NCI-H345 treated with DMSO at 0.1 percent for 48 hours (cell line): ENCODE measurements at regions not wholly inside any gene's neighbourhood (a gene's known extent, or its start where the extent isn't known, plus 50 kb on each side); places are given as distances from the start of the nearest gene placed in this dataset.

Experiments
- DNase-seq: peaks from one replicate; lab custom pipeline; 2025; ENCODE audit not compliant: unreplicated experiment; lab: John Stamatoyannopoulos, UW

- DNase-seq, result no peak
Measured at GRCh38 chr11:22497474-22497873, 128.1 kb downstream of the FANCF start.

- DNase-seq, result no peak
Measured at GRCh38 chr11:22491555-22492225, 133.9 kb downstream of the FANCF start.

DNA sequence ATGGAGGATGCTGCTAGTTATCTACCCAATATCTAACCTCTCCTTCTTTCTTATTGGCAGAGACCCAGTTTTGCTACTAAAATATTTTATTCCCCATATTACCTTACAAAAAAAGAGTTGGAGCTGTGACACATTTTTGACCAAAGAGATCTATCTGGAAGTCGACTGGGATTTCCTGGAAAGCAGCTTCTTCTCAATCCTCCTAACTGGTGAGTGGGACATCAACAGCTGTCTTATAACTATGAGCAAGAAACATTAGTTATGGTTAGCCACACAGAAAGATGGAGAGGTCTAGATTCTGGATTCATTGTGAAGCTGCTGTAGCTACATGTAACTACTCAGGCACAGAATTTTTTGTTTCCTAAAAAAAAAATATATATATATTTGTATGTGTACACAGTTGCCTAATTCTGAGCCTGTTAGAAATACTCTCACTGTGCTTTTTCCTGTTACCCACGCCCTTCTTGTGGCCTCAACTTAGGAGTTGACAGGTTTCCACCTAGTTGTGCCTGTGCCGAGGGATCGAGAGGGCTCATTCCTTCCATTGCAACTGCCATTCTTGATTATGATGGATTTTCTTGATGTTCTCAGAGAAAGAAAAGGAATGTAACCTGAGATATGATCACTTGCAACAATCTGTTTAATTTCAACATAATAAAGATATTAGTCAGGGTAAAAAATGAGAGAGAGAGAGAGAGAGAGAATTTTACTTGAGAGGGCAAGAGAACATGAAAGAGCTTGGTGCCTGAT lies 142.0 kb downstream of the SLC17A6 start:
- no peak for DNase-seq

GRCh38 chr11:22479208-22479607 lies 141.0 kb downstream of the SLC17A6 start:
- no peak for DNase-seq

- no peak for DNase-seq
Measured at GRCh38 chr11:22478169-22478568, 140.0 kb downstream of the SLC17A6 start.

DNA sequence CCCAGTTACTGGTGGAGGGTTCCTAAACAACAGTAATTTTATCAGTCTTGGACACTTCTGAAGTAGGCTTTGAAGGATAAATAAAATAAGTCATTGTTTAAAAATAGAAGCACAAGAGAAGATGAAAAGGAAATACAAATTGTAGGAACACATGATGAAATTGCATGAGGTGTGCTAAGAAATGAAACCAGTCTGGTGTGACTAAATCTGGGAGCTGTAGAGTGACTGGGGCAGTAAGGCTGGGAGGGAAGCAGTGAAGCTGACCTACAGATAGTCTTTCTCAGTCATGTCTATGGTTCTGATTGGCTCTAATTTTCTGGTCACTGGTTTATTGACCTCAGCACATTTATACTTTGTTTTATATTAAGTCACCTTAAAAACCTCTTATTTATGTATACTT lies 139.1 kb downstream of the SLC17A6 start:
- DNase-seq, result no peak

DNA sequence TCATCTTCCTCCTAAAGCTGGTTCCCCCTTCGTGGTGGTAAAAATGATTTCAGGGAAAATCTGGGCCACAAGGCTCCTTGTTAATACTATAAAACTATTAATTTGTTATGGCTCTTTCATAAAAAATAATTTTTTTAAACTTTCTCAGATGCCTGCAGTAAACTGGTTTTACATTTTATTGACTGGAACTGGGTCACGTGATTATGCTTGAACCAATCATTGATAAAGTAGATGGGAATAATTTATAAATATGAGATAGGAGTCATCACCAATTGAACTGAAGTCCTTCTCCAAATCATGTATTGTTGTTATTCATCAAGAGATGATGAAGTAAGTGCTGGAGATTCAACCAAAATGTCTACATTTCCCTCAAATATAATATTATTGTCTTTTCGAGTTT lies 138.4 kb downstream of the SLC17A6 start:
- DNase-seq, result no peak

DNA sequence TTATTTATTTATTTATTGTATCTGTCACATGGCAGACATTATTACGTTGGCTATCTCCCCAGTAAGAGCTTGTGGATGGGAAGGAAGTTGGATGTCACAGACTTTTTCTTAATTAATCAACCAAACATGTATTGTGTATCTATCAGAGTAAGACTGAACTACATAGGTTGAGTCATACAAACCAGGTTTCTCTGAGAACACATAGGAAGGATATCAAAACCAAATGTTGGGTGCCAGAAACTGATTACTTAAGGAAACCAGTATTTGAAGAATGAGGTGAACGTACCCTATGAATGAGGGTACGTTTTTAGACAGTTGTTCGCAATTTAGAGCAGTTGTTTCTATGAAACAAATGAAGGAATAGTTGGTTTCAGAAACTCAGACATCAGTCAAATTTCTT lies 136.4 kb downstream of the SLC17A6 start:
- no peak for DNase-seq

- DNase-seq, result no peak
Measured at GRCh38 chr11:22473586-22473985, 135.4 kb downstream of the SLC17A6 start.

DNA sequence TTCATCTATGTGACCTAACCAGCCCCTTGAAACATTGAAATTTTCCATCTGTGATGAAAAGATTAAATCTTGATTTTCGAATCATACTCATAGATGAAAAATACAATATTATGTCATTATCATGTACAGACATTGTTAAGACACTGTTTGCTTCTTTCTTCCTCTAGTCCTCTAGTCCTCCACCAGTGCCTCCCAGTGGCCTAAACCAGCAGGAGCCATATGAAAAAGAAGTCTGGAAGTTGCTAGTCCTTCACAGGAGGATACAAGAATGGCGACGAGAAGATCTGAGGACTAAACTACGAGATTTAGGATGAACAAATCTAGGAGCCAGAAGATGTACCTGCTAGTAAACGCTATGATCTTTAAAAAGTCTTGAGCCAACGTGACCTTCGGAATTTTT lies 134.1 kb downstream of the SLC17A6 start:
- no peak for DNase-seq

DNA sequence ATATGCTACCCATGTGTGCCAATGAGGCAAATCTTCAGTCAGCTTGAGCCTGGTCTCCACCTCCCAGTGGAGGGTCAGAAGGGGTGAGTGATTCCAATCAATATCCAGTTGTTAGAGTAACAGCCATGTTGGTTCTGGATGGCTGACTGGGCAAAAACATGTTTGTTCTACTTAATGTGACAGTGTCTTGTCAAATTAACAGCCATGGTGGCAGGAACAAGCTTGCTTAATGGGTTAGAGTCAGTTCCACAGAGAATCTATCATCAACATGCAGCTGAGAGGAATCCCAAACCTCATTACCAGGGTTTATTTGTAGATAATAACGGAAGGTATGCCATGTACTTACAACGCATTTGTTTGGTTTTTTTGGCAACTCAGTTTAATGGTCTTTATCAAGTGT lies 133.2 kb downstream of the SLC17A6 start:
- no peak for DNase-seq

DNA sequence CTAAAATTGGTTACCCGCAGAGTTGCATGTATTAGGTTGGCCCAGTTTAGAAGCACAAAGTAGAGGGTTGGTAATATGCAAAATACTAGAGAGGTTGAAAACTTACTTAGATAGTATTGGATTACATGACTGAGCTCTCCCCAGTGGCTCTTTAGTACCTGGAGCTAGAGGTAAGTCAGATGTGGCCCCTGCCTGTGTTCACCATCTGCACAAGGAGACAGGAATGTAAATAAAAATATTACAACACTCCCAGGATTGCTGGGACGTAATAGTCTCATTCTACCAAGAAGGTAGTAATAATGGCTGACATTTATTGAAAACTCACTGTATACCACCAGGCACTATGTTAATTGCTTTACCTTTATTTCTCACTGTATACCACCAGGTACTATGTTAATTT lies 129.6 kb downstream of the SLC17A6 start:
- no peak for DNase-seq

DNA sequence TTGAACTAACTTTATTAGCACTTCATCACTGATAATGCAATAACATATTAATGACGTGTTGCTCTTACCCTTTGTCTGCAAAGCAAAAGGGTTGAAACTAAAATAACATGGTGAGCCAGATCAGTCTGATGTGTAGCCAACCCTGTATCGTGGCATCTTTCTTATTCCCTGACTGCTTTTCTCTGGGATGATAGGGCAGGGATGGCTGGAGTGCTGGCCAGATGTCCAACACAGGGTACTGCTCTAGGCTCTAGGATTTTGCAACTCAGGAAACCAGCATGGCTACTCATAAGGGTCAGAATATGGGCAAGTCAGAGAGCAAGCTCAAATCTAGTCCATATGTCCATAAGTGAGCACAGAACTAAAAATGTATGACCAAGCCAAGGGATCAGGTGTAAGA lies 129.1 kb downstream of the SLC17A6 start:
- DNase-seq, result no peak

GRCh38 chr11:22466809-22467208 lies 128.6 kb downstream of the SLC17A6 start:
- no peak for DNase-seq

GRCh38 chr11:22466351-22466750 lies 128.2 kb downstream of the SLC17A6 start:
- DNase-seq, result no peak

DNA sequence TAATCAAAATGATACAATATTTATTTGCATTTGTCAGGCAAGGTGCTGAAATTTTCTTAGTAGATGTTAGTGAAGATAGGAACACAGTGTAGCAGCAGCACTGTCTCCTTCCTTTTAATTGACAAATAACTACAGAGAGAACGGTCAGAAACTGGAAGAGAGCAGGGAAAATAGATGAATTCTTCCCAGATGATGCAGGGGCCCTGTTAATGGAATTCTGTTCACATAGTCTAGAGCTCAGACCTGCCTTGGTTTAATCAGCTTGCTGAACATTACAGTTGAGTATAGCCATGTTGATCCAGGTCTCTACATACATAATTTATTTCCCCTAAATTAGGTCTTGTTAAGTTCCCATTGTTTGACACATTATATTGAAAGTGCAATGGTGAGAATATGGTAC lies 127.4 kb downstream of the SLC17A6 start:
- DNase-seq, result no peak

DNA sequence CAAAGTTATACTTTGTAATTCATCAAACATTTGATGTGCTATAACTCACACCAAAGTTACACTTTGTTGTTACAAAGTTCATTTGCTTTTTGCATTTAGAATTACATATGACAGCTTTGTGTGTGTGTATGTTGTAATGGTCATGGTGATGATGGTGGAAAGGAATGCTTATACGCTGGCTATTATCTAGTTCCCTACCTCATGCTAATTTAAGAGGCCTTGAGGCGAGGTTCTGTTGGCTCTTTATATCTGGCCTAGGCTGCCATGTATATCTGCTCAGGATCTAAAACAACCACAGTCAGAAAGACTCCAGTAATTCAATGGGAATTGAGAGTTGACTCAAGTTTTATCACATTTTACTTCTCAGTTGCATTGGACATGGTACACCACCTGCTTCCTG lies 123.4 kb downstream of the SLC17A6 start:
- no peak for DNase-seq

GRCh38 chr11:22460181-22460580 lies 122.0 kb downstream of the SLC17A6 start:
- no peak for DNase-seq

- no peak for DNase-seq
Measured at GRCh38 chr11:22459048-22459447, 120.9 kb downstream of the SLC17A6 start.

DNA sequence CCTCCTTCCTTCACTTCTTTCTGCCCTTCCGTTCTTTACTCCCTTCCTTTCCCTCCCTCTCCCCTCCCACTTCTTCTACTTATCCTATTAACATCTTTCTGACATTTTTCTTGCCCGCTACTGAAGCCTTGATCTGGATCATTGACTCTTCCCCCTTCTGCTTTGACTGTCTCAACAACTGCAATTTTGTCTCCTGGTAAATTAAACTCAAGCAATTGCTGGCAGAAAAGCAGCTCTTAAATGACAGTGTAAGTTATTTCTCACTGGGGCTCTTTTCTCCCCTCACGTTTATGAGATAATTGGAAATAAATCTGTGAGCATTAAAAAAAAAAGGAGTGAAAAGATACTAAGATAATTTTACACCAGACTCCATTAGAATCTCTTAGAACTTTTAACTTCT lies 120.0 kb downstream of the SLC17A6 start:
- DNase-seq, result no peak

DNA sequence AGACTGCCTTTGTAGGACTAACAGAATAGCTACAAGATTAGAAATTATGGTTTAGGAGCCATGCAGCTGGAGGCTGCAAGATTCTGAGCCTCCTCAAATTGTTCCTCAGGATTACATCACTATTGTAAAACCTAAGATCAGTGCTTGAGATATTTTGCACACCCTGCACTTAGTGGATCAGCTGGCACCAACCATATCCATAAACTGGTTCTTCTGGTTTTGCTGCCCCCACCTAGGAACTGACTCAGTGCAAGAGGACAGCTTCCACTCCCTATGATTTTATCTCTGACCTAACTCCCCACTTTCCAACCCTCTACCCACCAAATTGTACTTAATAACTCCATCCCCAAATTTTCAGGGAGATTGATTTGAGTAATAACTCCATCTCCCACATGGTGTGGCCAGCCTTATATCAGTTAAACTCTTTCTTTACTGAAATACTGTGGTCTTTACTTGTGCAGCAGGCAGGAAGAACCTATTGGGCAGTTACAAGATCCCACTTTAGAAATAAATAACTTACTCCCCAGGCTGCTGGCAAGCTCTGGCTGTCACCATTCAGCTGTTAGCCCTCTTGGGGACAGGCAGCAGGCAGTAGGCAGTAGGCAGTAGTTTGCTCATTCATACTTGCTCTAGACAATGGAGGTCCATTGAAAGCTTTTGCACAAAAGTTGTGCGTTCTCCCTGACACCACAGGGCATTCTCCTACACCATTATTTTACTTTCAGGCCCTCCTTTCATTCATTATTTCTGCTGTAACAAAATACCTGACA lies 119.0 kb downstream of the SLC17A6 start:
- DNase-seq, result no peak

GRCh38 chr11:22454461-22455090 lies 116.4 kb downstream of the SLC17A6 start:
- no peak for DNase-seq
